EL (cell line): ENCODE measurements at regions not wholly inside any gene's neighbourhood (a gene's known extent, or its start where the extent isn't known, plus 50 kb on each side); places are given as distances from the start of the nearest gene placed in this dataset.
"Not testable (repeated sequence)": the region's sequence is repeated elsewhere in the genome, so short reads cannot be mapped to it uniquely, and the experiment has no call there.

Experiments
- DNase-seq: peaks from one replicate; pipeline ENCODE4 v3.0.0-alpha.2; 2016

GRCh38 chr20:52098186-52098585, 93.4 kb downstream of the ZFP64 start:
- no peak for DNase-seq

GRCh38 chr20:52096117-52096516, 95.5 kb downstream of the ZFP64 start:
- DNase-seq, result no peak

GRCh38 chr20:52094693-52095092, 96.9 kb downstream of the ZFP64 start:
- DNase-seq, result no peak

- DNase-seq, result no peak
Observed at GRCh38 chr20:52093575-52093974, 98.0 kb downstream of the ZFP64 start.

- DNase-seq, result no peak
Observed at GRCh38 chr20:52090035-52090434, 101.5 kb downstream of the ZFP64 start.

- DNase-seq, result no peak
Observed at GRCh38 chr20:52087471-52087870, 104.1 kb downstream of the ZFP64 start.

- DNase-seq, result no peak
Observed at GRCh38 chr20:52086878-52087277, 104.7 kb downstream of the ZFP64 start.

- DNase-seq, result no peak
Observed at GRCh38 chr20:52084727-52085126, 106.9 kb downstream of the ZFP64 start.

- DNase-seq, result peak; percentile 62
Observed at GRCh38 chr20:52083627-52084232, 107.8 kb downstream of the ZFP64 start.

GRCh38 chr20:52082612-52083011, 109.0 kb downstream of the ZFP64 start:
- no peak for DNase-seq

- no peak for DNase-seq
Observed at GRCh38 chr20:52081791-52082190, 109.8 kb downstream of the ZFP64 start.

GRCh38 chr20:52081066-52081465, 110.5 kb downstream of the ZFP64 start:
- no peak for DNase-seq

- DNase-seq, result no peak
Observed at GRCh38 chr20:52078289-52078688, 113.3 kb downstream of the ZFP64 start.

GRCh38 chr20:52076164-52076563, 115.4 kb downstream of the ZFP64 start:
- DNase-seq, result peak; percentile 30

- no peak for DNase-seq
Observed at GRCh38 chr20:52075400-52075799, 116.2 kb downstream of the ZFP64 start.

GRCh38 chr20:52071136-52071535, 120.4 kb downstream of the ZFP64 start:
- no peak for DNase-seq

GRCh38 chr20:52064931-52065330, 126.6 kb downstream of the ZFP64 start:
- no peak for DNase-seq

- DNase-seq, result no peak
Observed at GRCh38 chr20:52062452-52063209, 128.9 kb downstream of the ZFP64 start.

GRCh38 chr20:52060794-52061714, 130.5 kb downstream of the ZFP64 start:
- DNase-seq, result peak; percentile 26

- not testable (repeated sequence) for DNase-seq
Observed at GRCh38 chr20:52057133-52057532, 134.4 kb downstream of the ZFP64 start.

- DNase-seq, result peak; percentile 95
Observed at GRCh38 chr20:52056203-52057062, 135.1 kb downstream of the ZFP64 start.

GRCh38 chr20:52054123-52054522, 137.5 kb downstream of the ZFP64 start:
- DNase-seq, result no peak
